Activated CD4-positive, alpha-beta T cell treated with anti-CD3 and anti-CD28 coated beads, Interleukin-2, amount 10 ng/mL, durations not matched to agents 24 days and 14 days (primary cell): ENCODE measurements at regions not wholly inside any gene's neighbourhood (a gene's known extent, or its start where the extent isn't known, plus 50 kb on each side); places are given as distances from the start of the nearest gene placed in this dataset.
"Not testable (repeated sequence)": the region's sequence is repeated elsewhere in the genome, so short reads cannot be mapped to it uniquely, and the experiment has no call there.

Source experiments
- DNase-seq: peaks from one replicate; pipeline ENCODE4 v3.0.0; 2022
- H3K27ac Mint-ChIP-seq: one replicate; pipeline ENCODE4 v1.8.0; 2022; ENCODE audit warnings: mild to moderate bottlenecking, mixed read lengths
- H3K27me3 Mint-ChIP-seq: one replicate; pipeline ENCODE4 v1.8.0; 2022; ENCODE audit warnings: mixed read lengths
- H3K36me3 Mint-ChIP-seq: one replicate; pipeline ENCODE4 v1.8.0; 2022; ENCODE audit warnings: low read depth, mild to moderate bottlenecking, mixed read lengths
- H3K4me1 Mint-ChIP-seq: one replicate; pipeline ENCODE4 v1.8.0; 2021; ENCODE audit warnings: mixed read lengths
- H3K4me3 Mint-ChIP-seq: one replicate; pipeline ENCODE4 v1.8.0; 2022; ENCODE audit warnings: mild to moderate bottlenecking, moderate library complexity, mixed read lengths
- H3K9me3 Mint-ChIP-seq: one replicate; pipeline ENCODE4 v1.8.0; 2021; ENCODE audit warnings: mixed read lengths
- intact Hi-C: fragments of 100-400 bp; cut with micrococcal nuclease; formaldehyde crosslinking; loops from one replicate; pipeline ENCODE4 v1.15.1; 2023

DNA sequence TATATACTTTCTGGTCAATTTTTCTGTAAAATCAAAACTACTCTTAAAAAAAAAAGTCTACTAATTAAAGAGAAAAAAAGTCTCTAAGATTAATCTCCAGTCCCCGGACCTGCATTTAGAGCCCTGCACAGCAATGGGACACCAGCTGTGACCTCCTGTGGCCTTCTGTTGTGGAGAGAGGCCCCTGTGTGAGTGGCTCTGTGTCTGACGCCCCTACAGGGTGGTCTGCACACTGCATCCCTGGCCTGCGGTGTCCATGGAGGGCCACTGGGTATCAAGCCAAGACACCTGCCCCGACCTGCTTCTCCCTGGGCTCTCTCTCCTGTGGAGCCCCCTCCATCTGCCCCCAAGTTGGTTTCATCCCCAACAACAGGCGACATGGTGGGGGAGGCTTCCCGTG, 248.0 kb upstream of the DIO3 start:
- DNase-seq = no peak
- Mint-ChIP-seq H3K4me1 (no peaks in the 10 kb centered on the region), H3K9me3 (peaks cover 6% of the 10 kb centered on the region), H3K27ac (no peak overlapping the region), H3K4me3 (no peak overlapping the region), H3K36me3 (no peaks in the 10 kb centered on the region), H3K27me3 (no peaks in the 10 kb centered on the region)
- intact Hi-C loops = no loop called here

- Mint-ChIP-seq H3K27ac (no peak overlapping the region), H3K36me3 (no peaks in the 10 kb centered on the region), H3K4me1 (no peaks in the 10 kb centered on the region), H3K9me3 (peaks cover 6% of the 10 kb centered on the region), H3K4me3 (no peak overlapping the region), H3K27me3 (peaks cover 2% of the 10 kb centered on the region)
- no peak for DNase-seq
- intact Hi-C loops = no loop called here
Observed at GRCh38 chr14:101315802-101316296, 245.4 kb upstream of the DIO3 start.

DNA sequence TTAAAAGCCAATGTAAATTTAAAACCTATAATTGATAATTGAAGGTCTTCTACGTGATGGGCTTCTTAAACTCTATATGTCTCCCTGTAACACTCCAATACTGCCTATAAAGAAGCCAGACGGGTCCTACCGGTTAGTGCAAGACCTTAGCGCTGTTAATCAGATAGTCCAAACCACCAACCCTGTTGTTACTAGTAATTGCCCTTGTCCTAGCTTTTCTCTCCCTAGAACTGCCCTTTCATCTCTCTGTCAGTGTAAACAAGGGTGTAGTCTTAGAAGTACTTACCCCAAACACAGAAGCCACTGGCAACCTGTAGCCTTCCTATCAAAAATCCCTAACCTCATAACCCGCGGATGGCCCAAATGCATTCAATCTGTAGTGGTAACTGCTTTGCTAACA, 243.0 kb upstream of the DIO3 start:
- Mint-ChIP-seq H3K4me1 (no peaks in the 10 kb centered on the region), H3K9me3 (peaks cover 8% of the 10 kb centered on the region), H3K27me3 (peaks cover 2% of the 10 kb centered on the region), H3K4me3 (no peak overlapping the region), H3K36me3 (no peaks in the 10 kb centered on the region), H3K27ac (no peak overlapping the region)
- DNase-seq = no peak
- intact Hi-C loops = no loop called here

- intact Hi-C loops = no loop called here
- Mint-ChIP-seq H3K36me3 (no peaks in the 10 kb centered on the region), H3K27ac (no peak overlapping the region), H3K27me3 (peaks cover 2% of the 10 kb centered on the region), H3K4me3 (no peak overlapping the region), H3K4me1 (no peaks in the 10 kb centered on the region), H3K9me3 (peaks cover 14% of the 10 kb centered on the region)
- no peak for DNase-seq
Observed at GRCh38 chr14:101320396-101320795, 240.9 kb upstream of the DIO3 start.

- DNase-seq = no peak
- peaks cover 2% of the 10 kb centered on the region for H3K27me3 Mint-ChIP-seq
- H3K9me3 Mint-ChIP-seq = peaks cover 9% of the 10 kb centered on the region
- H3K4me3 Mint-ChIP-seq = no peak overlapping the region
- H3K36me3 Mint-ChIP-seq = no peaks in the 10 kb centered on the region
- intact Hi-C loops = no loop called here
- no peaks in the 10 kb centered on the region for H3K4me1 Mint-ChIP-seq
- no peak overlapping the region for H3K27ac Mint-ChIP-seq
Observed at GRCh38 chr14:101322223-101322622, 239.1 kb upstream of the DIO3 start.

DNA sequence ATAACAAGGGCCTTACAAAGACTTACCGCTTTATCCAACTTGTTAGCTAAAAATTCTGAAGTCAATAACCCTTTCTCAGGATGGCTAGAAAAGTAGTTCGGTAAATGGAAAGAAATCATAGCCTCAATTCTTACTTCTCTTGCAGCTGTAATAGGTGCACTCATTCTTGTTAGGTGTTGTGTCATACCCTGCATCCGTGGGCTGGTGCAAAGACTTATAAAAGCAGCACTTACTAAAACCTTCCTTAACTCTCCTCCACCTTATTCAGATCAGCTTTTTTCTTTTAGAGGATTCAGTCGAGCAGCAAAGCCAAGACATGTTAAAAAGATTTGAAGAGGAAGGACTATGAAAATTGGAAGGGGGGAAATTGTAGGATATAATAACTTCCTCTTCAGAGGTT, 238.2 kb upstream of the DIO3 start:
- peaks cover 2% of the 10 kb centered on the region for H3K27me3 Mint-ChIP-seq
- peaks cover 9% of the 10 kb centered on the region for H3K9me3 Mint-ChIP-seq
- H3K27ac Mint-ChIP-seq = no peak overlapping the region
- no peak for DNase-seq
- no peaks in the 10 kb centered on the region for H3K36me3 Mint-ChIP-seq
- H3K4me3 Mint-ChIP-seq = no peak overlapping the region
- intact Hi-C loops = no loop called here
- no peaks in the 10 kb centered on the region for H3K4me1 Mint-ChIP-seq

GRCh38 chr14:101323614-101324235, 237.6 kb upstream of the DIO3 start:
- H3K36me3 Mint-ChIP-seq, intact Hi-C loops, H3K27ac Mint-ChIP-seq, H3K27me3 Mint-ChIP-seq, DNase-seq, H3K4me3 Mint-ChIP-seq, H3K9me3 Mint-ChIP-seq, H3K4me1 Mint-ChIP-seq: not testable (repeated sequence)

DNA sequence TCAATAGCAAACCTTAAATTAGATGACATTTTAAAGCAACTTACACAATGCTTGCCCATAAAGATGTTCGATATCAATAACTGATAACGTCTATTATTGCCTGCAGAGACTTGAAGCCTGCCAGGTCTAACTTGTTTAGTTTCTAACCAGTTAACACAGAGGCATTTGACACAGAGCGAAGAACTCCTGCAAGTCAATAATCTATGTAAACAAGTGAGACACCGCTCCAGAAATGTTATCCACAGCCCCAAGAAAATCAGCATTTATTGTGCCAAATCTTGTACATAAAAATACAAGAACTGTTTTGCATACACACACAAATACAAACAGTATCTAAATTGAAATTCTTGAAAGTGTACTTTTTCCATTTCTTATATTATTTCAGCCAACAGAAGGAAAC, 236.0 kb upstream of the DIO3 start:
- no peaks in the 10 kb centered on the region for H3K4me1 Mint-ChIP-seq
- no peaks in the 10 kb centered on the region for H3K36me3 Mint-ChIP-seq
- no peak for DNase-seq
- no peak overlapping the region for H3K27ac Mint-ChIP-seq
- H3K9me3 Mint-ChIP-seq = peaks cover 9% of the 10 kb centered on the region
- no peak overlapping the region for H3K4me3 Mint-ChIP-seq
- intact Hi-C loops = no loop called here
- no peaks in the 10 kb centered on the region for H3K27me3 Mint-ChIP-seq

DNA sequence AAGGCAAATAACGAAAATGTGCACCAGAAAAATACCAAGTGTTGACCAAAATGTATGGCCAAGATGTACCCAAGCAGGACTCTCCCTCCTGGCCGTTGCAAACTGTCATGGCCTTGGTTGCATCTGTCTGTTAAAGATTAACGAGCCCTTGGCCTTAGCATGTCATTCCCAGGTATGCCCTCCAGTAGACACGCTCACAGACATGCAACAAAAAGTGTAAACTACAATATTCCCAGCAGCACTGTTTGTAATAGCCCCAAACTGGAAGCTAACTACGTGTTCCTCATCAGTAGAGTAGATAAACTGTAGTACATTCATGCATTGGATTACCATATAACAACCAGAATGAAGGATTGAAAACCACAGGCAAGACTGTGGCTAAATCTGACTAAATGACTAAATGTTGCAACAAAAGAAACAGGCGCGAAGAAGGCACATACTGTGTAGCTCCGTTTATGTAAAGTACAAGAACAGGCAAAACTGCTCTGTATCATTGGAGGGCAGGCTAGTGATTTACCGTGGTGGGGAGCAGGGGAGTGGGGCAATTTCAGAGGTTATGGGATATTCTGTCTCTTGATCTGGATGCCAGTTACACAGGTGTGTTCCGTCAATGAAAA, 232.8 kb upstream of the DIO3 start:
- no peaks in the 10 kb centered on the region for H3K4me1 Mint-ChIP-seq
- no peak overlapping the region for H3K27ac Mint-ChIP-seq
- peaks cover 4% of the 10 kb centered on the region for H3K9me3 Mint-ChIP-seq
- DNase-seq = no peak
- no peak overlapping the region for H3K4me3 Mint-ChIP-seq
- no peaks in the 10 kb centered on the region for H3K36me3 Mint-ChIP-seq
- no peaks in the 10 kb centered on the region for H3K27me3 Mint-ChIP-seq
- intact Hi-C loops = no loop called here

- H3K9me3 Mint-ChIP-seq = no peaks in the 10 kb centered on the region
- no peaks in the 10 kb centered on the region for H3K36me3 Mint-ChIP-seq
- no peaks in the 10 kb centered on the region for H3K27me3 Mint-ChIP-seq
- intact Hi-C loops = no loop called here
- no peak overlapping the region for H3K27ac Mint-ChIP-seq
- no peak for DNase-seq
- H3K4me1 Mint-ChIP-seq = no peaks in the 10 kb centered on the region
- no peak overlapping the region for H3K4me3 Mint-ChIP-seq
Observed at GRCh38 chr14:101330416-101331140, 230.7 kb upstream of the DIO3 start.

- H3K4me3 Mint-ChIP-seq = no peak overlapping the region
- H3K4me1 Mint-ChIP-seq = no peaks in the 10 kb centered on the region
- no peak for DNase-seq
- intact Hi-C loops = no loop called here
- no peaks in the 10 kb centered on the region for H3K36me3 Mint-ChIP-seq
- no peaks in the 10 kb centered on the region for H3K9me3 Mint-ChIP-seq
- H3K27me3 Mint-ChIP-seq = no peaks in the 10 kb centered on the region
- no peak overlapping the region for H3K27ac Mint-ChIP-seq
Observed at GRCh38 chr14:101331141-101331525, 230.2 kb upstream of the DIO3 start.

GRCh38 chr14:101331661-101332169, 229.6 kb upstream of the DIO3 start:
- Mint-ChIP-seq H3K27me3 (peaks cover 4% of the 10 kb centered on the region), H3K27ac (no peak overlapping the region), H3K4me1 (no peaks in the 10 kb centered on the region), H3K36me3 (no peaks in the 10 kb centered on the region), H3K4me3 (no peak overlapping the region), H3K9me3 (no peaks in the 10 kb centered on the region)
- DNase-seq = no peak
- intact Hi-C loops = no loop called here

- intact Hi-C loops = no loop called here
Observed at GRCh38 chr14:101332281-101332680, 229.0 kb upstream of the DIO3 start.

More at GRCh38 chr14:101332281-101332680, 229.0 kb upstream of the DIO3 start:
- Mint-ChIP-seq H3K27me3 (peaks cover 8% of the 10 kb centered on the region), H3K4me1 (no peaks in the 10 kb centered on the region), H3K9me3 (no peaks in the 10 kb centered on the region), H3K36me3 (no peaks in the 10 kb centered on the region), H3K4me3 (no peak overlapping the region), H3K27ac (no peak overlapping the region)
- DNase-seq = no peak
